ENCODE measurements at regions not wholly inside any gene's neighbourhood (a gene's known extent, or its start where the extent isn't known, plus 50 kb on each side); places are given as distances from the start of the nearest gene placed in this dataset.
"Not testable (repeated sequence)": the region's sequence is repeated elsewhere in the genome, so short reads cannot be mapped to it uniquely, and the experiment has no call there.

DNA sequence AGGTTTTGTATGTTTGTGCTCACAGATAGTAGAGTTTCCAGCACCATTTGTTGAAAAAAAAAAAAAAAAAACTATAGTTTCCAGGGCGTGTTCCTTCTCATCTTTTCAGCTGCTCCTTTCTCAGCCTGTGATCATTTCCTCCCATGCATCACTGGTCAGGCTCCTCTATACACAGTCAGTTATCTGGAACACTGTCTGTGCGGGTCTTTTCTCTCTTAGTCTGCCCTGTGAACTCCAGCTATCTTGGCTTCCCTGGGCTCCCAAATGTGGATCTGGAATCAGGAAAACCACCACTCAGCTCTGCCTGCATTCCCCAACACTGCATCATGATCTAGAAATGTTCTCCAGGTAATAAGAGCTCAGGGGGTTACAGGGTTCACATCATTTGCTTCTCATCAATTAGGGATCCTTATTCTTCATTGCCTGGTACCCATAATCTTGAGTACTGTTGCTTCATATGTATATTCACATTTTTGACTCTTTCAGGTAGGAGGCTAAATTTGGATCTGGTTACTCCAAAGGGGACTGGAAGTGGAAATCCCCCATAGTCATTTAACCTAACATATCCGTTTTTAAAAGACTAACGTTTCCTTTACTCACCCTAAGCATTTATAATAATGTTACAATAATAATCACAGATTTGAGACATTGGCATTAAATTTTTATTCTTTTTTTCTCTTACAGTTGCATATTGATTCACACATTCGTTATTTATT, 221.8 kb upstream of the KLF3 start:
- intact Hi-C loops (cut with DNase I): no loop called here
- DNase-seq (ENCODE audit: low spot score): no peak

GRCh38 chr4:38449506-38450174, 214.4 kb upstream of the KLF3 start:
- intact Hi-C loops (cut with DNase I): no loop called here

DNA sequence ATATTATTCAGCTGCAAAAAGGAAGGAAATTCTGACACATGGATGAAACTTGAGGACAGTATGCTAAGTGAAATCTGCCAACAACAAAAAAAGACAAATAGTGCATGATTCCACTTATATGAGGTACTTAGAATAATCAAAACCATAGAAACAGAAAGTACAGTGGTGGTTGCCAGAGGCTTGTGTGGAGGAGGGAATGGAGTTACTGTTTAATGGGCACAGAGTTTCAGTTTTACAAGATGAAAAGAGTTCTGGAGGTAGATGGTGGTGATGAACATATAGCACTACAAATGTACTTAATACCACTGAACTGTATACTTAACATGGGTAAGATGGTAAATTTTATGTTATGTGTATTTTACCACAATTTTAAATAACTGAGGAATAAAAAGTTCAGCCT, 212.0 kb upstream of the KLF3 start:
- no peak for DNase-seq (ENCODE audit: low spot score)
- intact Hi-C loops (cut with DNase I): no loop called here

More at GRCh38 chr4:38449506-38450174, 214.4 kb upstream of the KLF3 start:
- no peak for DNase-seq (ENCODE audit: low spot score)

DNA sequence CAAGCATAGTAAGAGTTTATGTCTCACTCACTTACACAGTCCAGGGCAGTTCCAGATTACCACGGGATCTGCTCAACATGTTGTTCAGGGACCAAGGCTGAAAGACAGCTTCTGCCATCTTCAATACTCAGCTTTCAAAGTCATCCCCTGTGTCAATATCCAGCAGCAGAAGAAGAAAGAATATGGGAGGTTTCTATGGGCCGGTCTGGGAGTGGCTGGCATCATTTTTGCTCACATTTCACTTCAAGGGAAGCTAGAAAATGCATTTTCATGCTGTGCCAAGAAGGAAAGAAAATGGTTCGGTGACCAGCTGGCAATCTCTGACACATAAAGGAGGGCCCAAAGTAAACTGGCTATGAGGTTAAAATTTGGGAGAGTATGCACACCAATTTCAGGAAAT, 211.5 kb upstream of the KLF3 start:
- no peak for DNase-seq (ENCODE audit: low spot score)
- intact Hi-C loops (cut with DNase I): no loop called here

- intact Hi-C loops (cut with DNase I): no loop called here
- no peak for DNase-seq (ENCODE audit: low spot score)
Observed at GRCh38 chr4:38453253-38453881, 210.6 kb upstream of the KLF3 start.

DNA sequence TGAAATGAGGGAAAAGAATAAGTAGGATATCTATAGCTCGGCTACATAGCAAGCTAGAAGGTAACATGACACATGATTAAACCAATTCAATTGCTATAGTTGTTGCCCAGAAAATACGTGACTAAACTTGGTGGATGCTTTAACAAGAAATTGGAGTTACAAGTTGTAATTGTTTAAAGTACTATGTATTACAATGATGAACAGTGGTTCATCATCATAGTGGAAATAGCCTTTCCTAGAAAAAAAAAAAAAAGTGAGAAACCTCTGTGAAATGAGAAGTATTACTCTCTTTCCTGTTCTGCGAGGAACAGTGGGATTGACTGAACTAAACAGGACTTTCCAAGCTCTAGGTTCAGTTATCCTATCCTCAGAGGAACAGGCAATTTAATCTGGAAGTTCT, 209.7 kb upstream of the KLF3 start:
- DNase-seq (ENCODE audit: low spot score): no peak
- intact Hi-C loops (cut with DNase I): no loop called here

- intact Hi-C loops (cut with DNase I): no loop called here
- no peak for DNase-seq (ENCODE audit: low spot score)
Observed at GRCh38 chr4:38455092-38455862, 208.7 kb upstream of the KLF3 start.

- intact Hi-C loops (cut with DNase I): no loop called here
Observed at GRCh38 chr4:38456096-38456495, 207.9 kb upstream of the KLF3 start.

DNA sequence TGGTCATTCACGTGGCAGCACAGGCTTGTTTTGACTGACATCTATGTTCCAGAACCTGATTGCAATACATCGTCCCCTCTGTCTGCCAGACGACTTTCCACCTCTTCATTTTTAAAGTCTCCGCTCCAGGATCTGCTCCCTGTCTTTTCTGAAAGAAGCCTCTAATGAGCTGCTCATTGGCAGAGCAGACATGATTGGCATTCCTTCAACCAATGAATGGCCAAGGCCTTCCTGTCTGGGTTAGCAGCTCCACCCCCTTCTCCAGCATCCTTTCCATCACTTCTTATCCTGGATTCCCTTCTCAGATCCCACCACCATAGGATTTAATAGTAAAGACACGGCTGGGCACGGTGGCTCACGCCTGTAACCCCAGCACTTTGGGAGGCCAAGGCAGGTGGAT, 202.7 kb upstream of the KLF3 start:
- intact Hi-C loops (cut with DNase I): no loop called here
- DNase-seq (ENCODE audit: low spot score): no peak

More at GRCh38 chr4:38456096-38456495, 207.9 kb upstream of the KLF3 start:
- DNase-seq (ENCODE audit: low spot score): no peak

GRCh38 chr4:38462367-38463055, 201.5 kb upstream of the KLF3 start:
- no peak for DNase-seq (ENCODE audit: low spot score)

GRCh38 chr4:38463268-38463958, 200.6 kb upstream of the KLF3 start:
- intact Hi-C loops (cut with DNase I): no loop called here
- DNase-seq (ENCODE audit: low spot score): no peak

More at GRCh38 chr4:38462367-38463055, 201.5 kb upstream of the KLF3 start:
- intact Hi-C loops (cut with DNase I): no loop called here

- DNase-seq (ENCODE audit: low spot score): no peak
- intact Hi-C loops (cut with DNase I): no loop called here
Observed at GRCh38 chr4:38464328-38464727, 199.7 kb upstream of the KLF3 start.

- DNase-seq (ENCODE audit: low spot score): no peak
- intact Hi-C loops (cut with DNase I): no loop called here
Observed at GRCh38 chr4:38466401-38466800, 197.6 kb upstream of the KLF3 start.

- intact Hi-C loops (cut with DNase I): no loop called here
- no peak for DNase-seq (ENCODE audit: low spot score)
Observed at GRCh38 chr4:38467296-38467695, 196.7 kb upstream of the KLF3 start.

GRCh38 chr4:38468339-38468866, 195.6 kb upstream of the KLF3 start:
- intact Hi-C loops (cut with DNase I): no loop called here
- no peak for DNase-seq (ENCODE audit: low spot score)

DNA sequence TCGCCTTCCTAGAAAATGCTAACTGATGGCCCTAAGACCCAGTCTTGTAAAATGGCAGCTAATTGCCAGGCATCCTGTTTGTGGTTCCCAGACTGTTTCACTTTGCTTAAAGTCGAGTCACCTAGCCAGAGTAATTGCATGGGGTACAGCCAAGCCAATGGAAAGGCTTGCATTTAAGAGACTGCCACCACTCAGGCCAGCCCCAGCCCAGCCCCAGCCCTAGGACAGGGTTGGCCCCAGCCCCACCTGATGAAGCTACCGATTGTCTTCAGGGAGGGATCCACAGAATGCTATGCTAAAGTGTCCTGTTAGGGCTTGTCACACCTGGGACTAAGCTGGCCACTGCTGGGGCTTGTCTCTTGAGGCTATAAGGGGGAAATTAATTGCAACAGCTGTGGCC, 194.6 kb upstream of the KLF3 start:
- no peak for DNase-seq (ENCODE audit: low spot score)
- intact Hi-C loops (cut with DNase I): no loop called here

- DNase-seq (ENCODE audit: low spot score): no peak
- intact Hi-C loops (cut with DNase I): no loop called here
Observed at GRCh38 chr4:38470735-38471262, 193.2 kb upstream of the KLF3 start.

DNA sequence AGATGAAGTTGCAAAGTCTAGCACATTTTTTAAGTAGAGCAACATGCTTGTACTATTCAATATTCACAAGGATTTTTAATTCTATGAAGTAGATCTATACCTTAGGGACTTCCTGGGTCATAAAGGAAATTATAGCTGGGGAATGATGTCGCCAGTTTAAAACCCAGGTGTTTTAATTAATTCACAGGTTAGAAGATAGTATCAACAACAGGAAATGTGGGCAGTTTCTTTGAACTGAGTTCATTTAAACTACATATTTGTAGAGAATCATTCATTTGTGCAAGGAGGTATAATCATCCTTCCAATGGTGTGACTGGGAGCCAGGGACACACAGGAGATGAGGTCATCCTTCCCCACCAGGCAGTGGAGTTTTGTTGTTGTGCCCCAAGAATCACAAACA, 181.3 kb upstream of the KLF3 start:
- DNase-seq (ENCODE audit: low spot score): no peak
- intact Hi-C loops (cut with DNase I): no loop called here

GRCh38 chr4:38483628-38484027, 180.4 kb upstream of the KLF3 start:
- DNase-seq (ENCODE audit: low spot score); intact Hi-C loops (cut with DNase I): not testable (repeated sequence)
